ENCODE measurements at regions not wholly inside any gene's neighbourhood (a gene's known extent, or its start where the extent isn't known, plus 50 kb on each side); places are given as distances from the start of the nearest gene placed in this dataset.

GRCh38 chr4:19615086-19615689, 636.5 kb upstream of the SLIT2 start:
- 98% methylated on average over 5 of the region's 5 CpGs; no CpG with 5 or more reads in 1 of the 2 donors for WGBS, 2 donors (ENCODE audit: low coverage in 1 of 2)

DNA sequence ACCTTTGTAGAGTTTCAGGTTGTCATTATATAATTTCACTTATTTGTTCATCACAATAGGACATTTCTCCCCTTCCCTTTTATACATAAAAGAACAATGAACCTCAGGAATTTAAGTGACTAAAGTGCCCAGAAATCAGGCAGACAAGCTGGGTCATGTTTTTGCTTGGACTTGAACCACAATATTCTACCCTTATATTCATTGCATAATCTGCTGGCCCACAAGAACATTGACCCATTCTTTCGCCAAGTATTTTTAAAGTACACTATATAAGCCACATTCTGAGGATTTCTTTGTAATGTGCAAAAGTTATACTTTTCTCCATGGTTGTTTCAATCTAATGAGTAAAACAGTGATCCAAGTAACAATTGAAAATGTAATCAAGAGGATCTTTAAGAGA, 637.5 kb upstream of the SLIT2 start:
- Histone ChIP-seq H3K36me3 (no peaks in the 10 kb centered on the region), H3K27ac (no peak overlapping the region), H3K27me3 (no peaks in the 10 kb centered on the region), H3K4me1 (no peaks in the 10 kb centered on the region), H3K4me3 (no peak overlapping the region), H3K9me3 (peaks cover 4 to 7% of the 10 kb centered on the region in 2 donors)
- TF ChIP-seq, protein P1, sequence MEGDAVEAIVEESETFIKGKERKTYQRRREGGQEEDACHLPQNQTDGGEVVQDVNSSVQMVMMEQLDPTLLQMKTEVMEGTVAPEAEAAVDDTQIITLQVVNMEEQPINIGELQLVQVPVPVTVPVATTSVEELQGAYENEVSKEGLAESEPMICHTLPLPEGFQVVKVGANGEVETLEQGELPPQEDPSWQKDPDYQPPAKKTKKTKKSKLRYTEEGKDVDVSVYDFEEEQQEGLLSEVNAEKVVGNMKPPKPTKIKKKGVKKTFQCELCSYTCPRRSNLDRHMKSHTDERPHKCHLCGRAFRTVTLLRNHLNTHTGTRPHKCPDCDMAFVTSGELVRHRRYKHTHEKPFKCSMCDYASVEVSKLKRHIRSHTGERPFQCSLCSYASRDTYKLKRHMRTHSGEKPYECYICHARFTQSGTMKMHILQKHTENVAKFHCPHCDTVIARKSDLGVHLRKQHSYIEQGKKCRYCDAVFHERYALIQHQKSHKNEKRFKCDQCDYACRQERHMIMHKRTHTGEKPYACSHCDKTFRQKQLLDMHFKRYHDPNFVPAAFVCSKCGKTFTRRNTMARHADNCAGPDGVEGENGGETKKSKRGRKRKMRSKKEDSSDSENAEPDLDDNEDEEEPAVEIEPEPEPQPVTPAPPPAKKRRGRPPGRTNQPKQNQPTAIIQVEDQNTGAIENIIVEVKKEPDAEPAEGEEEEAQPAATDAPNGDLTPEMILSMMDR (IDR thresholded peaks at IDR 0.05): no peak
- TF ChIP-seq POLR2AphosphoS5 (IDR thresholded peaks at IDR 0.05): no peak
- no peak for TF ChIP-seq EP300 (IDR thresholded peaks at IDR 0.05; ENCODE audit: low read depth)
- TF ChIP-seq POLR2A (IDR thresholded peaks at IDR 0.05): no peak
- intact Hi-C loops (cut with DNase I; ENCODE audit: low total_unique reads): no loop called here
- 75 to 81% methylated on average over 1 of the region's 1 CpG for WGBS, 2 donors (ENCODE audit: low coverage in 1 of 2)
- DNase-seq: no peak
- in situ Hi-C loops (cut with MboI; ENCODE audit: low pct_ligation_motif_present in 1 of 4, low pct_unique_long_range_greater_than_20kb in 1 of 4, low sequenced_read_pairs in 3 of 4): no loop called here

More at GRCh38 chr4:19615086-19615689, 636.5 kb upstream of the SLIT2 start:
- no peak for DNase-seq
- Histone ChIP-seq H3K9me3 (peaks cover 4 to 7% of the 10 kb centered on the region in 2 donors), H3K27ac (no peak overlapping the region), H3K27me3 (no peaks in the 10 kb centered on the region), H3K4me1 (no peaks in the 10 kb centered on the region), H3K36me3 (no peaks in the 10 kb centered on the region), H3K4me3 (no peak overlapping the region)
- TF ChIP-seq POLR2AphosphoS5 (IDR thresholded peaks at IDR 0.05) (no peak), POLR2A (IDR thresholded peaks at IDR 0.05) (no peak)
- in situ Hi-C loops (cut with MboI; ENCODE audit: low pct_ligation_motif_present in 1 of 4, low pct_unique_long_range_greater_than_20kb in 1 of 4, low sequenced_read_pairs in 3 of 4): no loop called here
- intact Hi-C loops (cut with DNase I; ENCODE audit: low total_unique reads): no loop called here

DNA sequence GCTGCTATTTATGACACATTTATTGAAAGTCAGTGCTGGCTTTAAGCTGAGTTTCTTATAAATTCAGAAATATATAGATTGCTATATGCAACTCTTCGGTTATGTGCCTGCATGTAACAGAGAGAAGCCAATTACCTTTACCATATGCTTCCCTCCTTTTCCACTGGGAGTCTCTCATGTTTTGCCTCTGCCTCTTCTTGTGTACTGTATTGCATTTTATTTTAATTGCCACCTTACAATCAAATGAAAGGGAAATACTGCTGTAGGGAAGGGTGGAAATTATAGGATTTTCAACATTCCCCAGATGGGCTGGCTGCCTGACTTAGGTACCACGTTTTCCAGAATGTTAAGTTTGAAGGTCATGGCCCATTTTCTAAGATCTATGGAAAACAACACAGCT, 655.4 kb upstream of the SLIT2 start:
- Histone ChIP-seq H3K27me3 (no peaks in the 10 kb centered on the region), H3K36me3 (no peaks in the 10 kb centered on the region), H3K27ac (no peak overlapping the region), H3K9me3 (no peaks in the 10 kb centered on the region), H3K4me3 (no peak overlapping the region), H3K4me1 (no peaks in the 10 kb centered on the region)
- no peak for TF ChIP-seq EP300 (IDR thresholded peaks at IDR 0.05; ENCODE audit: low read depth)
- TF ChIP-seq POLR2A (IDR thresholded peaks at IDR 0.05): no peak
- TF ChIP-seq, protein P1 (IDR thresholded peaks at IDR 0.05): no peak
- no peak for TF ChIP-seq POLR2AphosphoS5 (IDR thresholded peaks at IDR 0.05)
- in situ Hi-C loops (cut with MboI; ENCODE audit: low pct_ligation_motif_present in 1 of 4, low pct_unique_long_range_greater_than_20kb in 1 of 4, low sequenced_read_pairs in 3 of 4): no loop called here
- DNase-seq: no peak
- intact Hi-C loops (cut with DNase I; ENCODE audit: low total_unique reads): no loop called here
- 38 to 46% methylated on average over 2 of the region's 2 CpGs for WGBS, 2 donors (ENCODE audit: low coverage in 1 of 2)

GRCh38 chr4:19592391-19592790, 659.3 kb upstream of the SLIT2 start:
- TF ChIP-seq POLR2AphosphoS5 (IDR thresholded peaks at IDR 0.05): no peak
- TF ChIP-seq EP300 (IDR thresholded peaks at IDR 0.05; ENCODE audit: low read depth): no peak
- TF ChIP-seq POLR2A (IDR thresholded peaks at IDR 0.05): no peak
- TF ChIP-seq, protein P1 (IDR thresholded peaks at IDR 0.05): no peak
- in situ Hi-C loops (cut with MboI; ENCODE audit: low pct_ligation_motif_present in 1 of 4, low pct_unique_long_range_greater_than_20kb in 1 of 4, low sequenced_read_pairs in 3 of 4): no loop called here
- H3K36me3 ChIP-seq: no peaks in the 10 kb centered on the region
- DNase-seq: no peak
- no peaks in the 10 kb centered on the region for H3K4me1 ChIP-seq
- 85% methylated on average over 3 of the region's 3 CpGs; no CpG with 5 or more reads in 1 of the 2 donors for WGBS, 2 donors (ENCODE audit: low coverage in 1 of 2)
- intact Hi-C loops (cut with DNase I; ENCODE audit: low total_unique reads): no loop called here
- no peak overlapping the region for H3K27ac ChIP-seq
- no peaks in the 10 kb centered on the region for H3K27me3 ChIP-seq
- no peak overlapping the region for H3K4me3 ChIP-seq
- H3K9me3 ChIP-seq: no peaks in the 10 kb centered on the region

All from transverse colon (tissue), 4 donors.